ENCODE measurements at regions not wholly inside any gene's neighbourhood (a gene's known extent, or its start where the extent isn't known, plus 50 kb on each side); places are given as distances from the start of the nearest gene placed in this dataset.

DNA sequence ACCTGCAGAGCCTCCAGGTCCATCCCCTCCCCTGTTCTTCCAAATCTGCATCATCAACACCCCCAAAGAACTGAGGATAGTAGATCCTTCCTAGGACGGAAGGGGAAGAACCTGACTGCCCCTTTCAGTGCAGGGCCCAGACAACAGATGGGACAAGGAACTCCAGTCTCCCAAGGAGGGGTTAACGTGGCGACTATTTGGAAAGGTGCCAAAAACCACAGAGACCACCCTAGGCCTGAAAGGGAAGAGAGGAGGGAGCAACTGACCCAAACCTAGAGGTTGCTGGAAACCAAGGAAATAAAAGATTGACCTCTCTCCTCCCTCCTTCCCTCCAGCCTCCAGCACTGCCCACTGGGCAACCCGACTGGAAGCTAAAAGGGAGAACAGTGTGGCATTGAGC, 59.7 kb upstream of the NEURL1B start:
- no peak overlapping the region for H3K4me2 ChIP-seq
- no peak overlapping the region for H3K27ac ChIP-seq (ENCODE audit: low read depth)
- no peaks in the 10 kb centered on the region for H4K20me1 ChIP-seq (replicated peaks; ENCODE audit: insufficient read depth)
- no peaks in the 10 kb centered on the region for H3K9me3 Mint-ChIP-seq
- no peaks in the 10 kb centered on the region for H3K36me3 ChIP-seq (ENCODE audit: insufficient read depth)
- H3K27me3 Mint-ChIP-seq (ENCODE audit: insufficient read depth, low read depth, poor library complexity) = peaks cover 22% of the 10 kb centered on the region
- no peak overlapping the region for H3K4me3 ChIP-seq
- H3F3A ChIP-seq (replicated peaks; ENCODE audit: low read depth) = no peaks in the 10 kb centered on the region; the same call in 1 of the 2 replicates
- H3K36me3 Mint-ChIP-seq (ENCODE audit: low read depth) = no peaks in the 10 kb centered on the region
- H3K27me3 ChIP-seq (ENCODE audit: insufficient read depth) = no peaks in the 10 kb centered on the region
- H3K79me2 ChIP-seq (replicated peaks; ENCODE audit: insufficient read depth) = no peaks in the 10 kb centered on the region
- peaks cover 31% of the 10 kb centered on the region for H3K4me1 Mint-ChIP-seq
- DNase-seq (ENCODE audit: low spot score) (no peak), ATAC-seq (no peak)
- H3K27ac Mint-ChIP-seq = no peak overlapping the region
- H2AFZ ChIP-seq = no peak overlapping the region
- TF ChIP-seq NANOG (IDR thresholded peaks at IDR 0.05; ENCODE audit: borderline replicate concordance) = no peak
- no peak for TF ChIP-seq POLR2AphosphoS5 (IDR thresholded peaks at IDR 0.05; ENCODE audit: low read depth)
- no peak for TF ChIP-seq JUNB (IDR thresholded peaks at IDR 0.05; ENCODE audit: unreplicated experiment)
- TF ChIP-seq, protein P1, sequence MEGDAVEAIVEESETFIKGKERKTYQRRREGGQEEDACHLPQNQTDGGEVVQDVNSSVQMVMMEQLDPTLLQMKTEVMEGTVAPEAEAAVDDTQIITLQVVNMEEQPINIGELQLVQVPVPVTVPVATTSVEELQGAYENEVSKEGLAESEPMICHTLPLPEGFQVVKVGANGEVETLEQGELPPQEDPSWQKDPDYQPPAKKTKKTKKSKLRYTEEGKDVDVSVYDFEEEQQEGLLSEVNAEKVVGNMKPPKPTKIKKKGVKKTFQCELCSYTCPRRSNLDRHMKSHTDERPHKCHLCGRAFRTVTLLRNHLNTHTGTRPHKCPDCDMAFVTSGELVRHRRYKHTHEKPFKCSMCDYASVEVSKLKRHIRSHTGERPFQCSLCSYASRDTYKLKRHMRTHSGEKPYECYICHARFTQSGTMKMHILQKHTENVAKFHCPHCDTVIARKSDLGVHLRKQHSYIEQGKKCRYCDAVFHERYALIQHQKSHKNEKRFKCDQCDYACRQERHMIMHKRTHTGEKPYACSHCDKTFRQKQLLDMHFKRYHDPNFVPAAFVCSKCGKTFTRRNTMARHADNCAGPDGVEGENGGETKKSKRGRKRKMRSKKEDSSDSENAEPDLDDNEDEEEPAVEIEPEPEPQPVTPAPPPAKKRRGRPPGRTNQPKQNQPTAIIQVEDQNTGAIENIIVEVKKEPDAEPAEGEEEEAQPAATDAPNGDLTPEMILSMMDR (conservative IDR thresholded peaks at IDR 0.05; ENCODE audit: low read depth in 2 of 2) = no peak
- TF ChIP-seq ZNF331 (CRISPR knock-in tag; IDR thresholded peaks at IDR 0.05; ENCODE audit: low read depth) = no peak
- peaks cover 14% of the 10 kb centered on the region for H3K4me1 ChIP-seq (ENCODE audit: insufficient read depth)
- peaks cover 8% of the 10 kb centered on the region; the same call in 1 of the 2 replicates for H3K9me2 ChIP-seq (ENCODE audit: insufficient read depth)
- H3K4me3 Mint-ChIP-seq = no peak overlapping the region

DNA sequence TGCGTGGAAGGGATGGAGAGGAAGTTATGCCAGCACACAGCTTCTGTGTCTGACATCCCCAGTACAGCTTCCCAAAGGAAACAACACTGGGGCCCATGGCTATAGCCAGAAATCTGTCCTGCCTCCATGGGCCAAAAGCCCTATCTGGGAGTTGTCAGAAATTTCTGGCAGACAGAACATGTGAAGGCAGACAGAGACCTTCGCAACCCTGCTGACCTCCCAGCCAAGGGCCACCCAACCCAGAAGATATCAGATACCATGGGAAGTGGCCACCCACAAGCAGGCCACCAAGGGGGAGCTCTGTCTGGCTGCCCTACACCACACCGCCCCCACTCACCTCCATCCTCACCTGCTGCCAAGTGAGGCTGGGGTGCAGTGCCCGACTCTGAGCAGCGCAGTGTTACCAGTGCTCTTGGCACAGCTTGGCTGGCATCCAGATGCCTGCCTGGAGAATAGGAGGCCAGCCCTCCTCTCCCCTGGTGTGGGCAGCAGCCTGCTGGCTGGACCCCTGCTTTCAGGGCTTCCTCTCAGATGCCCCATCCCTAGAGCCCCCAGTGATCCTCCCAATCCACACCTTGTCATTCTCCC, 61.6 kb upstream of the NEURL1B start:
- Histone ChIP-seq H3K27ac (ENCODE audit: low read depth) (no peak overlapping the region), H3K4me3 (no peak overlapping the region), H3K4me2 (no peak overlapping the region), H3K27me3 (ENCODE audit: insufficient read depth) (no peaks in the 10 kb centered on the region), H3K9me2 (ENCODE audit: insufficient read depth) (peaks cover 8% of the 10 kb centered on the region; the same call in 1 of the 2 replicates), H3K79me2 (replicated peaks; ENCODE audit: insufficient read depth) (no peaks in the 10 kb centered on the region), H4K20me1 (replicated peaks; ENCODE audit: insufficient read depth) (no peaks in the 10 kb centered on the region), H3F3A (replicated peaks; ENCODE audit: low read depth) (no peaks in the 10 kb centered on the region), H3K4me1 (ENCODE audit: insufficient read depth) (peaks cover 5% of the 10 kb centered on the region), H2AFZ (no peak overlapping the region), H3K36me3 (ENCODE audit: insufficient read depth) (no peaks in the 10 kb centered on the region)
- Mint-ChIP-seq H3K27me3 (ENCODE audit: insufficient read depth, low read depth, poor library complexity) (peaks cover 25% of the 10 kb centered on the region), H3K4me1 (peaks cover 24% of the 10 kb centered on the region), H3K27ac (no peak overlapping the region), H3K4me3 (no peak overlapping the region), H3K36me3 (ENCODE audit: low read depth) (no peaks in the 10 kb centered on the region), H3K9me3 (no peaks in the 10 kb centered on the region)
- ATAC-seq = no peak
- TF ChIP-seq, protein P2, sequence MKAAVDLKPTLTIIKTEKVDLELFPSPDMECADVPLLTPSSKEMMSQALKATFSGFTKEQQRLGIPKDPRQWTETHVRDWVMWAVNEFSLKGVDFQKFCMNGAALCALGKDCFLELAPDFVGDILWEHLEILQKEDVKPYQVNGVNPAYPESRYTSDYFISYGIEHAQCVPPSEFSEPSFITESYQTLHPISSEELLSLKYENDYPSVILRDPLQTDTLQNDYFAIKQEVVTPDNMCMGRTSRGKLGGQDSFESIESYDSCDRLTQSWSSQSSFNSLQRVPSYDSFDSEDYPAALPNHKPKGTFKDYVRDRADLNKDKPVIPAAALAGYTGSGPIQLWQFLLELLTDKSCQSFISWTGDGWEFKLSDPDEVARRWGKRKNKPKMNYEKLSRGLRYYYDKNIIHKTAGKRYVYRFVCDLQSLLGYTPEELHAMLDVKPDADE (IDR thresholded peaks at IDR 0.05) = no peak
- no peak for TF ChIP-seq NANOG (IDR thresholded peaks at IDR 0.05; ENCODE audit: borderline replicate concordance)
- no peak for DNase-seq (ENCODE audit: low spot score)

DNA sequence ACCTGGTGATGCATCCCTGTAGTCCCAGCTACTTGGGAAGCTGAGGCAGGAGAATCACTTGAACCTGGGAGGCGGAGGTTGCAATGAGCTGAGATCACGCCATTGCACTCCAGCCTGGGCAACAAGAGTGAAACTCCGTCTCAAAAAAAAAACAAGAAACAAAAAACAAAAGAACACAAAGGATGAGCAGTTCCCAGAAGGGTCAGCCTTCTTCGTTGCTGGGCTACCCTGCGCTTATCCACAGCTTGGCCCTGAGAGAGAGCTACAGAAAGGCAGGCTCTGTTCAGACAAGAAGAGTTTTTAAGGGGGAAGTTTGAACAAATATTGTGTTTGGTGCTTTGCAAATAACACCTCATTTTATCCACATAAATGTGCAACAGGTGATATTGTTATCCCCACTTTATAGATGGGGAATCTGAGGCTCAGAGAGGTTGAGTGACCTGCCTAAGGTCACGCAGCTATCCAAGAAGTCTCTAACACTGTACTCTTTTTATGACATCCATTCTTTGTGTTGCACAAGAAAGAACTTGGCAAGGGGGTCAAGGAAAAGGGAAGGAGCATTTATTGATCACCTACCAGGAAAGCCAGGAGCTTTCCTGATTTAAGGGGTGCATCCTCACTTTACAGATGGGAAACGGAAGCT, 63.7 kb upstream of the NEURL1B start:
- Histone ChIP-seq H3F3A (replicated peaks; ENCODE audit: low read depth) (no peaks in the 10 kb centered on the region), H3K36me3 (ENCODE audit: insufficient read depth) (no peaks in the 10 kb centered on the region), H3K4me2 (no peak overlapping the region), H3K79me2 (replicated peaks; ENCODE audit: insufficient read depth) (no peaks in the 10 kb centered on the region), H3K4me3 (no peak overlapping the region), H3K4me1 (ENCODE audit: insufficient read depth) (peaks cover 5% of the 10 kb centered on the region), H3K27ac (ENCODE audit: low read depth) (no peak overlapping the region), H2AFZ (no peak overlapping the region), H4K20me1 (replicated peaks; ENCODE audit: insufficient read depth) (no peaks in the 10 kb centered on the region), H3K9me2 (ENCODE audit: insufficient read depth) (no peaks in the 10 kb centered on the region), H3K27me3 (ENCODE audit: insufficient read depth) (no peaks in the 10 kb centered on the region)
- no peaks in the 10 kb centered on the region for H3K36me3 Mint-ChIP-seq (ENCODE audit: low read depth)
- peaks cover 28% of the 10 kb centered on the region for H3K27me3 Mint-ChIP-seq (ENCODE audit: insufficient read depth, low read depth, poor library complexity)
- DNase-seq (ENCODE audit: low spot score) (no peak), ATAC-seq (no peak)
- no peak overlapping the region for H3K4me3 Mint-ChIP-seq
- H3K4me1 Mint-ChIP-seq = peaks cover 18% of the 10 kb centered on the region
- no peak overlapping the region for H3K27ac Mint-ChIP-seq
- no peaks in the 10 kb centered on the region for H3K9me3 Mint-ChIP-seq
- TF ChIP-seq, protein P1 (conservative IDR thresholded peaks at IDR 0.05; ENCODE audit: low read depth in 2 of 2) = no peak
